Parathyroid adenoma (tissue), 2 donors: ENCODE measurements at regions not wholly inside any gene's neighbourhood (a gene's known extent, or its start where the extent isn't known, plus 50 kb on each side); places are given as distances from the start of the nearest gene placed in this dataset.

Source experiments
- H2AFZ ChIP-seq: fragments of 300-600 bp; sonication (generic); one replicate; pipeline ENCODE4 v1.7.0; 2017; ENCODE audit warnings: antibody characterized with exemption, mild to moderate bottlenecking
- H3K27ac ChIP-seq: fragments of 300-600 bp; sonication (generic); one replicate; pipeline ENCODE4 v1.7.0; 2017
- H3K27me3 ChIP-seq: fragments of 300-600 bp; sonication (generic); one replicate; pipeline ENCODE4 v1.7.0; 2017; ENCODE audit warnings: low read length; ENCODE audit not compliant: control insufficient read depth, insufficient read depth
- H3K36me3 ChIP-seq: fragments of 300-600 bp; sonication (generic); one replicate; pipeline ENCODE4 v1.7.0; 2017; ENCODE audit warnings: low read length; ENCODE audit not compliant: control insufficient read depth, insufficient read depth
- H3K4me1 ChIP-seq: fragments of 300-600 bp; sonication (generic); one replicate; pipeline ENCODE4 v1.7.0; 2017; ENCODE audit warnings: control low read depth
- H3K4me2 ChIP-seq: fragments of 300-600 bp; sonication (generic); one replicate; pipeline ENCODE4 v1.7.0; 2017; ENCODE audit warnings: low read length
- H3K4me3 ChIP-seq: fragments of 300-600 bp; sonication (generic); one replicate; pipeline ENCODE4 v1.7.0; 2017; ENCODE audit warnings: low read depth, low read length
- H3K79me2 ChIP-seq: fragments of 300-600 bp; sonication (generic); one replicate; pipeline ENCODE4 v1.7.0; 2017; ENCODE audit warnings: control low read depth
- H3K9ac ChIP-seq: fragments of 300-600 bp; sonication (generic); one replicate; pipeline ENCODE4 v1.7.0; 2017; ENCODE audit warnings: mild to moderate bottlenecking
- H3K9me3 ChIP-seq: fragments of 300-600 bp; sonication (generic); one replicate; pipeline ENCODE4 v1.7.0; 2017; ENCODE audit warnings: low read length; ENCODE audit not compliant: control insufficient read depth
- TF ChIP-seq, protein P1 (sequence below): fragments of 300-600 bp; sonication (generic); IDR thresholded peaks from one replicate; pipeline ENCODE4 v1.7.0; 2017; ENCODE audit warnings: antibody characterized with exemption, mild to moderate bottlenecking
- donor health status: primary hyperparathyroidism.

DNA sequence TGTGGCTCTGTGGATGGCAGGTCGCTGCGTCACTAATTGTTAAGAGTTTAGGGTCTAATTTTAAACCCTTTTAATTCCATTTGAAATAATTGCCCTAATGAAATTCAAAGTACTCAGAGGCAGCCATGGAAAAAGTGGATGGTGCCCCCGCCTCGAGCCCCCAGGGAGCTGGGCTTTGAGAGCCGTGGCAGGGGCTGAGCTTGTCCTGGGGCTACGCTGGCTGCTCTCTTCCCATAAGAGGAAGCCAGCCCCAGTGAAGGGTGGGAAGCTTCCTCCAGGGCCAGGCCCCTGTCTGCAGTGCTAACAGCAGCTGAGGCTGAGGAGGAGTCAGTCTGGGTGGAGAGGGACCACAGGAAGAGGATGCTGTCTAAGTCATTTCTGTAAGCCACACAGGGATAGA is 315.0 kb upstream of the POU3F1 start:
- no peaks in the 10 kb centered on the region for H3K79me2 ChIP-seq
- no peak overlapping the region for H3K27ac ChIP-seq
- H3K9me3 ChIP-seq, result no peaks in the 10 kb centered on the region
- no peaks in the 10 kb centered on the region for H3K36me3 ChIP-seq
- no peaks in the 10 kb centered on the region for H3K27me3 ChIP-seq
- no peak overlapping the region for H2AFZ ChIP-seq
- no peak overlapping the region for H3K4me3 ChIP-seq
- H3K9ac ChIP-seq, result no peak overlapping the region
- no peaks in the 10 kb centered on the region for H3K4me1 ChIP-seq
- TF ChIP-seq, protein P1, sequence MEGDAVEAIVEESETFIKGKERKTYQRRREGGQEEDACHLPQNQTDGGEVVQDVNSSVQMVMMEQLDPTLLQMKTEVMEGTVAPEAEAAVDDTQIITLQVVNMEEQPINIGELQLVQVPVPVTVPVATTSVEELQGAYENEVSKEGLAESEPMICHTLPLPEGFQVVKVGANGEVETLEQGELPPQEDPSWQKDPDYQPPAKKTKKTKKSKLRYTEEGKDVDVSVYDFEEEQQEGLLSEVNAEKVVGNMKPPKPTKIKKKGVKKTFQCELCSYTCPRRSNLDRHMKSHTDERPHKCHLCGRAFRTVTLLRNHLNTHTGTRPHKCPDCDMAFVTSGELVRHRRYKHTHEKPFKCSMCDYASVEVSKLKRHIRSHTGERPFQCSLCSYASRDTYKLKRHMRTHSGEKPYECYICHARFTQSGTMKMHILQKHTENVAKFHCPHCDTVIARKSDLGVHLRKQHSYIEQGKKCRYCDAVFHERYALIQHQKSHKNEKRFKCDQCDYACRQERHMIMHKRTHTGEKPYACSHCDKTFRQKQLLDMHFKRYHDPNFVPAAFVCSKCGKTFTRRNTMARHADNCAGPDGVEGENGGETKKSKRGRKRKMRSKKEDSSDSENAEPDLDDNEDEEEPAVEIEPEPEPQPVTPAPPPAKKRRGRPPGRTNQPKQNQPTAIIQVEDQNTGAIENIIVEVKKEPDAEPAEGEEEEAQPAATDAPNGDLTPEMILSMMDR, result no peak
- no peak overlapping the region for H3K4me2 ChIP-seq

DNA sequence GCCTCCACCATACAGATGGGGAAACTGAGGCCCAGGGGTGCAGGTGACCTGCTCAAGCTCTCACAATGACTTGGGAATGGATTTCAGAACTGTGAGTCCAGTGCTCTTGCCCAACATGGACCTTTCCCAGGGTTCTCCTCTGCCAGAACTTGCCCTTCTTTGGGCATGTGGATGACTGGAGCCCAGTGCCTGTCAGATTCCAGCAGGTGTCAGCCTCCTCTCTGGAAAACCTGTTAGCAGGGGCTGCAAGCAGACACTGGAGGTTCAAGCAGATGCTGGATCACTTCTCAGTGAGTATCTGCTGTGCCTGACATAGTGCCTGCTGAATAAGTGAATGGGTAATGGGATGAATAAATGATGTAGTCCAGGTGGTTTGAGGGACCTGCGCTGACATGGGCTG is 314.2 kb upstream of the POU3F1 start:
- H3K4me1 ChIP-seq, result no peaks in the 10 kb centered on the region
- H3K4me3 ChIP-seq, result no peak overlapping the region
- H2AFZ ChIP-seq, result no peak overlapping the region
- no peak overlapping the region for H3K9ac ChIP-seq
- no peaks in the 10 kb centered on the region for H3K79me2 ChIP-seq
- TF ChIP-seq, protein P1, result no peak
- H3K9me3 ChIP-seq, result no peaks in the 10 kb centered on the region
- no peak overlapping the region for H3K27ac ChIP-seq
- H3K27me3 ChIP-seq, result no peaks in the 10 kb centered on the region
- no peaks in the 10 kb centered on the region for H3K36me3 ChIP-seq
- H3K4me2 ChIP-seq, result no peak overlapping the region

GRCh38 chr1:38353956-38354355 is 307.4 kb upstream of the POU3F1 start:
- H3K27me3 ChIP-seq, result no peaks in the 10 kb centered on the region
- no peaks in the 10 kb centered on the region for H3K36me3 ChIP-seq
- H3K4me3 ChIP-seq, result no peak overlapping the region
- no peaks in the 10 kb centered on the region for H3K9me3 ChIP-seq
- no peak overlapping the region for H3K27ac ChIP-seq
- H3K79me2 ChIP-seq, result no peaks in the 10 kb centered on the region
- H2AFZ ChIP-seq, result no peak overlapping the region
- no peaks in the 10 kb centered on the region for H3K4me1 ChIP-seq
- no peak overlapping the region for H3K9ac ChIP-seq
- TF ChIP-seq, protein P1, result no peak
- no peak overlapping the region for H3K4me2 ChIP-seq

GRCh38 chr1:38352869-38353268 is 306.3 kb upstream of the POU3F1 start:
- TF ChIP-seq, protein P1, result no peak
- no peak overlapping the region for H3K27ac ChIP-seq

GRCh38 chr1:38347446-38348175 is 301.0 kb upstream of the POU3F1 start:
- TF ChIP-seq, protein P1, result no peak
- no peak overlapping the region for H2AFZ ChIP-seq
- no peak overlapping the region for H3K4me2 ChIP-seq
- peaks cover 5% of the 10 kb centered on the region for H3K9me3 ChIP-seq
- H3K27ac ChIP-seq, result no peak overlapping the region
- no peaks in the 10 kb centered on the region for H3K27me3 ChIP-seq
- H3K4me3 ChIP-seq, result no peak overlapping the region
- no peaks in the 10 kb centered on the region for H3K79me2 ChIP-seq
- H3K9ac ChIP-seq, result no peak overlapping the region
- no peaks in the 10 kb centered on the region for H3K36me3 ChIP-seq
- no peaks in the 10 kb centered on the region for H3K4me1 ChIP-seq

More at GRCh38 chr1:38352869-38353268, 306.3 kb upstream of the POU3F1 start:
- H3K9ac ChIP-seq, result no peak overlapping the region
- no peaks in the 10 kb centered on the region for H3K4me1 ChIP-seq
- H3K9me3 ChIP-seq, result no peaks in the 10 kb centered on the region
- no peak overlapping the region for H3K4me2 ChIP-seq
- H2AFZ ChIP-seq, result no peak overlapping the region
- H3K79me2 ChIP-seq, result no peaks in the 10 kb centered on the region
- no peaks in the 10 kb centered on the region for H3K36me3 ChIP-seq
- no peaks in the 10 kb centered on the region for H3K27me3 ChIP-seq
- no peak overlapping the region for H3K4me3 ChIP-seq
